HCEC 1CT (cell line): ENCODE measurements at regions not wholly inside any gene's neighbourhood (a gene's known extent, or its start where the extent isn't known, plus 50 kb on each side); places are given as distances from the start of the nearest gene placed in this dataset.
"Not testable (repeated sequence)": the region's sequence is repeated elsewhere in the genome, so short reads cannot be mapped to it uniquely, and the experiment has no call there.

ENCODE experiments used
- DNase-seq: peaks from one replicate; pipeline ENCODE4 v3.0.0-alpha.2; 2017

DNA sequence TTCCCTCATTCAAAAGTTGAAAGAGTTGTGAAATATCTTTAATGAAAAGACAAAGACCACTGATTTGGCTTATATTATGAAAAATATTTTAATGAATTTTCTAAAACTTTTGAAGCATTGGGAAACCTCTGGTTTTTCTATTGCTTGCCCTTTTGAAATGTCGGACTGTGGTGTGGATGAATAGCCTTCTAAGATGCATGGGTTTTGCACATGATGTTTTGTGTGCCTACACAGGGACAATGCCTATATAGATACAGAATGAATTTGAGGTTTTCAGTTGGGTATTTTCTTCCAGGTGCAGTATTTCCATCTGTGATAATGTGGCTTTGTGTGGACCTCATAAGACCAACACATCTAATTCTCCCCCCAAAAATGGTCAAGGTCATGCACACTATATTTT is 1437.9 kb downstream of the REEP3 start:
- no peak for DNase-seq

GRCh38 chr10:64959883-64960282 is 1438.7 kb downstream of the REEP3 start:
- DNase-seq: no peak

DNA sequence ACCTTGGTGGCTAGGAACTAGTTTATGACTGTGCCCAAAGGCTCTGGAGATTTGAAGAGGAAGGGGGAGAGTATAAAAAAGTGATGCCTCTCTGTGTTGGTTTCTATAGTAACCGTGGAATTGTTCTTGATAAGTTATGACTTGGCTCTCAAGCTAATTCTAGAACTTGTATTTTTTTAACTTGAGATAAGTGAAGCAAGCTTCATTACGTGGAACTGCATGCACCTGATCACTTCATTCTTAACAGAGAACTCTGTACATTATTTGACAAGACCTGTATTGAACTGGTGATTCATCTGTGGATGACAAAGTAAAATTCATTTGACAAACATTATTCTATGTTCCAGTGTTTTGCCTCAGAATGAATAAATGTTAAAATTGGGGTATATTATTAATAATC is 1452.2 kb downstream of the REEP3 start:
- DNase-seq: no peak

DNA sequence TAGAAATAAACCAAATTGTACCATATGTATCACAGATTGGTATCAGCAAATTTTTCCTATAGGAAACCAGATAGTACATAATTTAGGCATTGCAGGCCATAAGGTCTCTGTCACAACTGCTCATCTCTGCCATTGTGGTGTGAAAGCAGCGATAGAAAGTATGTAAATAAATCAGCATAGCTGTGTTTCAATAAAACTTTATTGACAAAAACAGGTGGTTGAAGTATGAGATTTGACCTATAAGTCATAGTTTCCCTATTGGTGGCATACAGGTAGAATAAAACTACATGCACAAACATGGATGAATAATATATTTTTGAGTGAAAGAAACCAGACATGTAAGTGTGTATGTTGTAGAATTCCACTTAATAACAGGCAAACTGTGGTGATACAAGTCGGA is 1454.9 kb downstream of the REEP3 start:
- no peak for DNase-seq

DNA sequence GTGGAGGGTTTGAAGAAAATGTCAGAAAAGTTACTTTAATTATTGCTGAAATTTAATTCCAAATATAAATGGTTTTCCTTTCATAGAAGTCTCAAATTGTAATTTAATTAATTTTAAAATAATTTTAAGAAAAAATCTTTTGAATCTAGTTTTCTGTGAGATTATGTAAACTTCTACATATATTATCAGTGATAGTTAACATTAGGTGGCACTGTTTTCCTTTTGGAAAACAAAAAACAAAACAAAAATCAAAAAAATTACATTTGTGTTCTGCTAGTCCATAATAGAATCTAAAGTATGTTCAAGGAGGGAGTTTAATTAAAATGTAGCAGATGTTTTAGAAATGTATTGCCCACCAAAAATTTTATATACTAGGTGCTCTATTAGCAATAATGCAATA is 1456.7 kb downstream of the REEP3 start:
- no peak for DNase-seq

DNA sequence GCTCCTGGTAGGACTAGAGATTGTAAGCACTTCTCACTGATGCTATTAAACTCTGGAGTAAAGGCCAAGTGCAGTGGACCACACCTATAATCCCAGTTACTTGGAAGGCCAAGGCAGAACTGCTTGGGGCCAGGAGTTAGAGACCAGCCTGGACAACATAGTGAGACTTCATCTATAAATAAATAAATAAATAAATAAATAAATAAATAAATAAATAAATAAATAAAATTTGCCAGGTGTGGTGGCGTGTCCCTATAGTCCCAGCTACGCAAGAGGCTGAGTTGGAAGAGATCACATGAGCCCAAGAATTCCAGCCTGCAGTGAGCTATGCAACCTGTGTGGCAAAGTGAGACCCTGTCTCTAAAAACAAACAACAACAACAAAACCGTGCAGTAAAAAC is 1475.7 kb downstream of the REEP3 start:
- no peak for DNase-seq

DNA sequence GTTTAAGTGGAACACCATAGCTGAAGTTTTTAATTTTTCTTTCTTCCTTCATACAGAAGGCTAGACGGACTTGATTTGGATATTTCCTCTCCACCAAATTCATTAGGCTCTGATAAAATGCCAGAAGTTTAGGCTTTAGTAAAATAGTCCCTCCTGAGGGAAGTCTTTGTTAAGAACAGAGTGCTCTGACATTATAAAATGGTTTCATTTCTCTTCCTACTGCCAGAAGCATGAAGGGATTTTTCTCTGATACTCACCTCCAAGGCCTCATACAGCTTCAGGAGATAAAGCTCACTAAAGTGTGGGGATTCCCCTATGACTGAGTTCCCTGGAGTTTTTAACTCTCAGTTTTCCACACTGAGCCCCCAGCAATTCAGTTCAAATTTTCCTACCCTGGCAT is 1489.6 kb downstream of the REEP3 start:
- no peak for DNase-seq

- DNase-seq: no peak
These were observed 1496.3 kb downstream of the REEP3 start for GRCh38 chr10:65017523-65017922.

- DNase-seq: no peak
These were observed 1503.7 kb downstream of the REEP3 start for GRCh38 chr10:65024886-65025285.

DNA sequence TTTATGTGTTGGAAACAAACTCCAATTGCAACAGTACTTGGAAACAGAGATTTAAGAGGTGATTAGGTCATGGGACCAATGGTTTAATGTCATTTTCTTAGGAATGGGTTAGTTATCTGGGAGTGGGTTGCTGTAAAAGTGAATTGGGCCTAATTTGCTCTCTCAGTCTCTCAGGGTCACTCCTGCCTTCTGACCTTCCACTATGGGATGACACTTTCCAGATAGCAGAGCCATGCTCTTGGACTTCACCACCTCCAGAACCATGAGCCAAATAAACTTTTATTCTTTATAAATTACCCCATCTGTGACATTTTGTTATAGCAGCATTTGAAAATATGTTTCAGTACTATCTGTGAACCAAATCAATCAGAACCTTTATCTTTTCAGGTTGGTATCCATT is 1509.1 kb downstream of the REEP3 start:
- no peak for DNase-seq

GRCh38 chr10:65032867-65033769 is 1511.9 kb downstream of the REEP3 start:
- no peak for DNase-seq

DNA sequence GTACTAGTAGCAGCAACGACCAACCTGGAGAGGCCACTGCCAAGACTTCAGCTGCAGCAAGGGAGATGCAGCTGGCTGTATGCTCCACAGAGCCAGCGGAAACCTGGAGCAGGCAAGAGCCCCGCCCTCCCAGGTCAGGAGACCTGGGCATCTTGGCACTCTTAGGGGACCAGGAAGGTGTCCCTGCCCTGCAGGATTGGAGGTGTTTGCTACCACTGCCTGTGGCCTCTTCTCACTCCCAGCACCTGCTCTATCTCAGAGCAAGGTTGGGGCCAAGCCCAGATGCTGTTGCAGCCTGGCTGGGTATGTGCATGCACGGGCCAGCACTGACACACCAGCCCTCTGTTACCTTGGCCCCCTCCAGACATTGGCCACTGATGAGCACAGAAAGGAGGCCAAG is 1512.8 kb downstream of the REEP3 start:
- DNase-seq: no peak

DNA sequence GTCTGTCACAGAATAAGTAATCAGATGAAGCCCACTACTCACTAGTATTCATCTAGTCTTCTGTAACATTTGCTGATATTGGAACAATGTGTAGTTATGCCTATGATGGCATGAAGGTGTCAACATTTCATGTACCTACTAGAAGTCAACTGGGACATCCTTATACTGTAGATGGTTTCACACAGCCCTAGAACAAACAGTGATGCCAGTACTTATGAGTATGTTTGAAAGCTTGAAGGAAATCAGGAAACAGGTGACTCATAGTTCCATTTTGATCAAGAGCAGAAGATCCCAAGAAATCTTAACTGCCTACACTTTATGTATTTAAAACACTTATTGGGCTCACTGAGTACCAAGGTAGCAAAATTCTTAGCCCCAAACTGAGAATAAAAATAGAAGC is 1519.6 kb downstream of the REEP3 start:
- DNase-seq: no peak

DNA sequence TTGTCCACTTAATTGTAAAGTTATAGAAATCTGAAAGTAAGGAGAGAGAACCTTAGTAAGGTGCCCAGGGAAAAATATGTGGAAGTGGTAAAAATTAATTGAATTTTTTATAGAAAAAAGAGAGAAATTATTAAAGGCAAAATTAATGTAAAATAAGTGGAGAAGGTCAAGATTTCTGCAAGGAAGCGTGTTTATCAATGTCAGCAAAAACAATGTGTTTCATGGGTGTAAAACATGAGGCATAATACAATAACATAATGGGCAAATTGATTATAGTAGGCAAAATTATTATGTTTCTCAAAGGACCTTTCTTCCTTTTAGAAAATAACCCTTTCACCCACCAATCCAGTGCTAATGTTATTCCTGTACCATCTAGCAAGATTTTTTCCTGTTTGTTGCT is 1520.1 kb downstream of the REEP3 start:
- no peak for DNase-seq

GRCh38 chr10:65042496-65042895 is 1521.3 kb downstream of the REEP3 start:
- DNase-seq: no peak

GRCh38 chr10:65046831-65047230 is 1525.6 kb downstream of the REEP3 start:
- DNase-seq: no peak

GRCh38 chr10:65052111-65052510 is 1530.9 kb downstream of the REEP3 start:
- DNase-seq: not testable (repeated sequence)

- DNase-seq: not testable (repeated sequence)
These were observed 1532.2 kb downstream of the REEP3 start for GRCh38 chr10:65053397-65053796.

DNA sequence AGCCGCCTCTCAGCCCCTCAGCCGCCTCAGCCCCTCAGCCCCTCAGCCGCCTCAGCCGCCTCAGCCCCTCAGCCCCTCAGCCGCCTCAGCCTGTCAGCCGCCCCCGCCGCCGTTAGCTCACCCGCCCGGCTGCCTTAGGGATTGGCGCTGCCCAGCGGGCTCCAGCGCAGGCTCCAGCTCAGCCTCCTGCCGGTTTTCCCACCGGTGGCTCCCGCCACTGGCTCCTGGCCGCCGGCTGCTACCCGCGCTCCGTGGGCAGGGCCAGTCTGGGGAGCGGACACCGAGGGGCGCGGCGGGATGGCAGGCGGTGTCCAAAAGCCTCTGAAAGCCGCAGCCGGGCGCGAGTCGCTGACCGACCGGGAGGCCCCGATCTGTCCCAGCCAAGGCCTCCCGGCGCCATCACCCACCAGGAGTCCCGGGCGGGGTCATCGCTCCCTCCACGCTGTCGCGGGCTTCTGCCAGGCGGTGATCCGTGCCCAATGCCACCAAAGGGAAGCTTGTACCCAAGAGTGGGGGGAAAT is 1532.7 kb downstream of the REEP3 start:
- DNase-seq: not testable (repeated sequence)

DNA sequence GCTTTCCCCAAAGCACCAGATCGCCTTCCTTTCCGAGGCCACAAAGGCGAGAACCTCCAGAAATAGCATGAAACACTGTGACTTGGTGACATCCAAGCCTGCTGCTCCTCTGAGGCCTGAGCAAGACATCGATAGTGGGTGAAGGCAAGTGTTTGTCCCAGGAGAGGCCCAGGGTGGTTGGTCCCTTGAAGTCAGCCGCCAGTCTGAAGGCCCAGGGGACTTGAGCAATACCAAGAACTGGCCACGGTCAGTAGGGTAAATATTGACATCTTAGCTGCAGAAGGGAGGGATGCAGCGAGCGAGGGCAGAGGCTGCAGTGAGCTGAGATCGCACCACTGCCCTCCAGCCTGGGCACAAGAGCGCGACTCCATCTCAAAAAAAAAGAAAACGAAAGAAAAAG is 1533.5 kb downstream of the REEP3 start:
- DNase-seq: not testable (repeated sequence)

DNA sequence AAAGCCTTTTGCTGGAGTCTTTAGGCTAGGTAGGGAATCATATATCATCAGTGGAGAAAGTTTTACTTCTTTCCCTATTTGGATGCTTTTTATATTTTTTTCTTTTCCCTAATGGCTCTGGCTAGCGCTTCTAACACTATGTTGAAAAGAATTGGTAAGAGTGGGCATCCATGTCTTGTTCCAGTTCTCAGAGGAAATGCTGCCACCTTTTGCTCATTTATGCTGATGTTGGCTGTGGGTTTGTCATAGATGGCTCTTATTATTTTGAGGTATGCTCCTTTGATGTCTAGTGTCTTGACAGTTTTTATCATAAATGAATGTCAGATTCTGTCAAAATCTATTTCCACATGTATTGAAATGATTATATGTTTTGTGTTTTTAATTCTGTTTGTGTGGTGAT is 1544.1 kb downstream of the REEP3 start:
- no peak for DNase-seq

GRCh38 chr10:65083222-65083621 is 1562.0 kb downstream of the REEP3 start:
- DNase-seq: no peak

DNA sequence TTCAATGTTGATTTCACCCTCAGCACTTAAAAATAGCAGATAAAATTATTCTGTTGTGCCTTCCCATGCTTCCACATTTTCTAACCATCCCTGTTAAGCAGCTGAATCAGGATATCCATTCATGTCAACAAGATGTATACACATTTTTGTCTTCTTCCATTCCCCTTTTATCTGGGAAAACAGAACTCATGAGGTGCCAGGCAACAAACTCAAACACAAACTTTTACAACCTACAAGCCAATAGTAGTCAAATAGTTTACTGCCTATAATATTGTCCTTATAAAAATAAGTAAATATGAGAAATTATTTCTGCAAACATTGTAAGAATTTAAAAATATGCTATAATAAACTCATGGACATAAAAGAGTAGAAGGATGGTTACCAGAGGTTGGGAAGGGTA is 1569.8 kb downstream of the REEP3 start:
- no peak for DNase-seq

GRCh38 chr10:65100146-65100545 is 1578.9 kb downstream of the REEP3 start:
- DNase-seq: no peak

GRCh38 chr10:65100881-65101280 is 1579.7 kb downstream of the REEP3 start:
- DNase-seq: not testable (repeated sequence)
